Stomach (tissue), 4 donors: ENCODE measurements at regions not wholly inside any gene's neighbourhood (a gene's known extent, or its start where the extent isn't known, plus 50 kb on each side); places are given as distances from the start of the nearest gene placed in this dataset.

Experiments used
- CTCF ChIP-seq, 7 experiments: fragments of 450-650 bp in 4 of 7; fragments of 200-600 bp in 3 of 7; sonication (generic) in 3 of 7; IDR thresholded peaks; one replicate each; pipeline ENCODE4 v1.5.1; 2016 to 2019; ENCODE audit warnings: antibody characterized with exemption in 7 of 7, control low read depth in 2 of 7, mild to moderate bottlenecking in 1 of 7
- EP300 ChIP-seq: sonication (generic); formaldehyde crosslinking; IDR thresholded peaks from one replicate; pipeline ENCODE4 v1.6.1; 2017; ENCODE audit warnings: antibody characterized with exemption
- POLR2AphosphoS5 ChIP-seq, 3 donors: sonication (generic); formaldehyde crosslinking; IDR thresholded peaks; one replicate each; pipeline ENCODE4 v1.6.1; 2016; ENCODE audit warnings: antibody characterized with exemption in 3 of 3

- no peak for TF ChIP-seq EP300
- TF ChIP-seq CTCF (IDR thresholded peaks at IDR 0.05): no peak
- no peak for TF ChIP-seq POLR2AphosphoS5 (IDR thresholded peaks at IDR 0.05)
Observed at GRCh38 chr12:58523360-58523759, 396.9 kb downstream of the LRIG3 start.
